ENCODE measurements at regions not wholly inside any gene's neighbourhood (a gene's known extent, or its start where the extent isn't known, plus 50 kb on each side); places are given as distances from the start of the nearest gene placed in this dataset.
"Not testable (repeated sequence)": the region's sequence is repeated elsewhere in the genome, so short reads cannot be mapped to it uniquely, and the experiment has no call there.

GRCh38 chr2:105989803-105990202, 204.3 kb downstream of the UXS1 start:
- DNase-seq (ENCODE audit: low read depth in 1 of 2, low spot score in 2 of 2); H3K27ac ChIP-seq (ENCODE audit: low read depth, low read length); H3K14ac ChIP-seq (ENCODE audit: insufficient read length); H2BK5ac ChIP-seq (ENCODE audit: low read depth, low read length); H3K27me3 ChIP-seq (replicated peaks in 1 of 4; ENCODE audit: control insufficient read depth in 3 of 4, extremely low read depth in 1 of 4, insufficient read depth in 3 of 4, low read length in 3 of 4); H3K4me1 ChIP-seq (replicated peaks in 1 of 4; ENCODE audit: control insufficient read depth in 3 of 4, insufficient read depth in 4 of 4, low read length in 3 of 4); H4K5ac ChIP-seq (ENCODE audit: insufficient read length, low read depth, low read length); H3K4me3 ChIP-seq (ENCODE audit: extremely low read depth in 1 of 4, insufficient read depth in 2 of 4, low read depth in 3 of 4, low read length in 4 of 4); H4K20me1 ChIP-seq (replicated peaks in 1 of 2; ENCODE audit: control insufficient read depth in 1 of 2, insufficient read depth in 2 of 2, low read length in 2 of 2); H2BK12ac ChIP-seq (ENCODE audit: low read depth, low read length); H3K4ac ChIP-seq (replicated peaks; ENCODE audit: insufficient read length, low read depth, low read length); H3K4me2 ChIP-seq (ENCODE audit: insufficient read depth in 1 of 2, low read depth in 2 of 2, low read length in 2 of 2); H2BK20ac ChIP-seq (ENCODE audit: low read length); H2BK120ac ChIP-seq (replicated peaks; ENCODE audit: low read depth, low read length); H3K23ac ChIP-seq (ENCODE audit: insufficient read length); H2AFZ ChIP-seq (ENCODE audit: low read length); H3K79me2 ChIP-seq (ENCODE audit: control insufficient read depth in 1 of 2, insufficient read depth in 2 of 2, low read length in 2 of 2); H4K91ac ChIP-seq (replicated peaks; ENCODE audit: insufficient read length, low read length); FAIRE-seq; H3K18ac ChIP-seq (ENCODE audit: extremely low read depth, low read length); POLR2A ChIA-PET (ENCODE audit: partially characterized antibody); H2AK5ac ChIP-seq (ENCODE audit: low read depth, low read length); H3K56ac ChIP-seq (replicated peaks; ENCODE audit: insufficient read length, low read depth, low read length); H2BK15ac ChIP-seq (ENCODE audit: low read length); H3K9ac ChIP-seq (replicated peaks in 1 of 4; ENCODE audit: extremely low read depth in 1 of 4, low read depth in 3 of 4, low read length in 3 of 4); H3K36me3 ChIP-seq (ENCODE audit: control insufficient read depth in 2 of 4, insufficient read depth in 4 of 4, low read length in 3 of 4); H3K23me2 ChIP-seq (ENCODE audit: low read depth, low read length); CTCF ChIA-PET (ENCODE audit: partially characterized antibody); H4K8ac ChIP-seq (ENCODE audit: extremely low read depth, insufficient read depth, low read length); H3K79me1 ChIP-seq (ENCODE audit: low read depth, low read length): not testable (repeated sequence)
- WGBS, 2 experiments (ENCODE audit: extremely low coverage in 1 of 2, insufficient coverage in 1 of 2, insufficient read length in 1 of 2, insufficient replicate concordance in 2 of 2, low coverage in 1 of 2, low lambda C conversion rate in 2 of 2, missing lambda C conversion rate in 1 of 2), result 60% methylated on average over 2 of the region's 2 CpGs; no CpG with 5 or more reads in 1 of the 2 experiments
- H3K9me3 ChIP-seq (ENCODE audit: insufficient read depth in 2 of 2, low read depth in 1 of 2, low read length in 1 of 2), result peaks cover 39 to 54% of the 10 kb centered on the region in 2 experiments

Data from H1 (cell line).